ENCODE measurements at regions not wholly inside any gene's neighbourhood (a gene's known extent, or its start where the extent isn't known, plus 50 kb on each side); places are given as distances from the start of the nearest gene placed in this dataset.

DNA sequence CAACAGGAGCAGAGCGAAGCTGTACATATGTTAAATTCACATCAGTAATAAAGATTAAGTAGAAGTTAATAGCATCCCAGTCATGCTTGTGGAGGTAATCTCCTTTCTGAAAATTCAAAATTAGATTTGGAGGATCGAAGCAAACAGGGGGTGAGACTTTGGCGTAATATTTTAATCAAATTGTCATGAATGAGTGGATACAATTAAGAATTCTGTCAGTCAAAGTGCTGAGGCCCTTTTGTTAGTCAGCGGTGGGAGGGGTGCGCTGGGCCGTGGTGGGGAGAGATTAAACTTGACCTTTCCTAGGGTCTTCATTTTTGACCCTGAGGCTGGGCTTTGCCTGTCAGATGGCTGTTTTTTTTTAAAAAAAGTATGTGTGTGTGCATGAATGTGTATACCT lies 226.7 kb downstream of the VRK1 start:
- no peaks in the 10 kb centered on the region for H3K4me1 ChIP-seq
- TF ChIP-seq, protein P1, sequence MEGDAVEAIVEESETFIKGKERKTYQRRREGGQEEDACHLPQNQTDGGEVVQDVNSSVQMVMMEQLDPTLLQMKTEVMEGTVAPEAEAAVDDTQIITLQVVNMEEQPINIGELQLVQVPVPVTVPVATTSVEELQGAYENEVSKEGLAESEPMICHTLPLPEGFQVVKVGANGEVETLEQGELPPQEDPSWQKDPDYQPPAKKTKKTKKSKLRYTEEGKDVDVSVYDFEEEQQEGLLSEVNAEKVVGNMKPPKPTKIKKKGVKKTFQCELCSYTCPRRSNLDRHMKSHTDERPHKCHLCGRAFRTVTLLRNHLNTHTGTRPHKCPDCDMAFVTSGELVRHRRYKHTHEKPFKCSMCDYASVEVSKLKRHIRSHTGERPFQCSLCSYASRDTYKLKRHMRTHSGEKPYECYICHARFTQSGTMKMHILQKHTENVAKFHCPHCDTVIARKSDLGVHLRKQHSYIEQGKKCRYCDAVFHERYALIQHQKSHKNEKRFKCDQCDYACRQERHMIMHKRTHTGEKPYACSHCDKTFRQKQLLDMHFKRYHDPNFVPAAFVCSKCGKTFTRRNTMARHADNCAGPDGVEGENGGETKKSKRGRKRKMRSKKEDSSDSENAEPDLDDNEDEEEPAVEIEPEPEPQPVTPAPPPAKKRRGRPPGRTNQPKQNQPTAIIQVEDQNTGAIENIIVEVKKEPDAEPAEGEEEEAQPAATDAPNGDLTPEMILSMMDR (IDR thresholded peaks at IDR 0.05), result no peak
- TF ChIP-seq POLR2AphosphoS5 (IDR thresholded peaks at IDR 0.05), result no peak
- TF ChIP-seq EP300 (IDR thresholded peaks at IDR 0.05), result no peak
- no peak for TF ChIP-seq POLR2A (IDR thresholded peaks at IDR 0.05)
- no peak overlapping the region for H3K4me3 ChIP-seq
- H3K27ac ChIP-seq, result no peak overlapping the region
- 66 to 77% methylated on average over 6 of the region's 6 CpGs for WGBS, 2 donors (ENCODE audit: low coverage in 1 of 2)
- no peaks in the 10 kb centered on the region for H3K36me3 ChIP-seq
- H3K27me3 ChIP-seq, result peaks cover 33% of the 10 kb centered on the region
- H3K9me3 ChIP-seq, result no peaks in the 10 kb centered on the region
- ATAC-seq, result no peak

DNA sequence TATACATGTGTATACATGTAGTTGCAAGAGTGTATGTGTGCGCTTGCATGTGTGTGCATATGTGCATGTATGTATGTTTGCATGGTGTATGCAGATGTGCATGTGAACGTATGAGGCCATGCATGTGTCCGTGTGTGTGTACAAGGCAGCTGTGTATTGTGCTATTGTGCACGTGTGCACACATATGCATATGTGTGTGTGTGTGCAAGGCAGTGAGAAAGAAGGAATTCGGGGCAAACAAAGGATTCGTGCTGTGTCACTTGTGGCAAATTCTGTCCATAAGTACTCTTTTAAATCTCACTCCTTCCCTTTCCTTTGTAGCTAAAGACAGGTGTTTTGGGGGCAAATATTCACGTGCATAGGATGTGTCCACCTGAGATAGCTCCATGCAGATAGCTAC lies 227.1 kb downstream of the VRK1 start:
- H3K36me3 ChIP-seq, result no peaks in the 10 kb centered on the region
- no peaks in the 10 kb centered on the region for H3K4me1 ChIP-seq
- TF ChIP-seq EP300 (IDR thresholded peaks at IDR 0.05) (no peak), POLR2AphosphoS5 (IDR thresholded peaks at IDR 0.05) (no peak), POLR2A (IDR thresholded peaks at IDR 0.05) (no peak)
- TF ChIP-seq, protein P1 (IDR thresholded peaks at IDR 0.05), result no peak
- H3K9me3 ChIP-seq, result no peaks in the 10 kb centered on the region
- 85% methylated on average over 5 to 7 of the region's 7 CpGs for WGBS, 2 donors (ENCODE audit: low coverage in 1 of 2)
- H3K27ac ChIP-seq, result no peak overlapping the region
- H3K27me3 ChIP-seq, result peaks cover 37% of the 10 kb centered on the region
- ATAC-seq, result no peak
- H3K4me3 ChIP-seq, result no peak overlapping the region

DNA sequence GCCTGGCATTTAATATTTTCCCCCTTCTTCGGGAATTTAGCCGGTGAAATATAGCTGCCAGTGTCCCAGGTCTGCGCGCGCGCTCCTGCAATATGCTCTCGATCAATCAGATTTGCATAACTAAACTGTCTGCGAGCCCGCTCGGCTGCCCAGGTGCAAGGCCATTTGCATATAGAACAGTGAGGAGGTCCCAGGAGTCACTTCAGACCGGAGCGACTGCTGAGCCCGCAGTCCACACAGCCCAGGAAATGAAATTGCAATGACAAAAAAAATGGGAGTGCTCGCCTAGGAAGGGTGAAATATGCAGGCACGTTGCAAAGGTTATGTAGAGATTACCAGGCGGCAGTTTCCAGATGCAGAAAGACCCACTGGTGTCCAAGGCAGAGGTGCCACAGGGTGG lies 228.5 kb downstream of the VRK1 start:
- Histone ChIP-seq H3K27me3 (peaks cover 42% of the 10 kb centered on the region), H3K9me3 (no peaks in the 10 kb centered on the region), H3K4me3 (no peak overlapping the region), H3K27ac (no peak overlapping the region), H3K4me1 (no peaks in the 10 kb centered on the region), H3K36me3 (no peaks in the 10 kb centered on the region)
- WGBS, 2 donors (ENCODE audit: low coverage in 1 of 2), result 13 to 31% methylated on average over 5 to 8 of the region's 16 CpGs
- no peak for TF ChIP-seq POLR2AphosphoS5 (IDR thresholded peaks at IDR 0.05)
- TF ChIP-seq, protein P1 (IDR thresholded peaks at IDR 0.05), result no peak
- no peak for TF ChIP-seq POLR2A (IDR thresholded peaks at IDR 0.05)
- no peak for TF ChIP-seq EP300 (IDR thresholded peaks at IDR 0.05)
- ATAC-seq, result no peak

DNA sequence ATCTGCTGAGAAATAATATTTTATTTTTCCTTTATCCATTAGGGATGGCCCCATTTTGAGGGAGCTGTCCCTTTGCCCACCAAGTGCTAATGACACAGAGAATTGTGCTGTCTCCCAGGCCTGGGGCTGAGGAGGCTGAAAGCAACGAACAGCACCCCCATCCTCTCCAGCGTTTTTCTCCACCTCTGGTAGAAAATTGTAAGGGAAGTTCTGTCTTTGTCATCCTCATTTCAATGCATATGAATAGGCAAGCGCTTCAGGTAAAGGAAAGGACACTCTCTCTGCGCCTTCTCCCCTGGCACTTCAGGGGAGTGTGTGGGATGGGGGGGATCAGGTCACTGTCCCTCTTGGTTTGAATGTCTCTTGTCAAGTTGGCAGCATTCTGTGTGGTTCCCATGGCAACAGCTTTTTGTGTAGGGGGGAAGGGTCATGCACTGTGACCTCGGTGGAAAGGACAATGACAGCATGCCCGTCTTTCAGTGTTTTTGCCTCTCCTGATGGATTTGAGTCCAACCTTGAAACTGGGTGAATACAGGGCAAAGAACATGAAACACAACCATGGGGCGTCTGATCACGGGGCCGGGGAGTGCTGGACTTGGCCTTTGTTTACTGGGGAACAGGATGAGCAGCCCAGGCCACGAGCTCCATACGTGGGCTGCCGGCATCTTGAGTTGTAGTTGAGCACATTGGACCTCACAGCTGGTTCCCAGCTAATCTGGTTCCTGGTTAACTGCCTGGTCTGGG lies 230.2 kb downstream of the VRK1 start:
- Histone ChIP-seq H3K4me3 (no peak overlapping the region), H3K27ac (no peak overlapping the region), H3K27me3 (peaks cover 59% of the 10 kb centered on the region), H3K4me1 (no peaks in the 10 kb centered on the region), H3K9me3 (peaks cover 0 to 8% (median 0%) of the 10 kb centered on the region in 3 donors), H3K36me3 (no peaks in the 10 kb centered on the region)
- 38 to 73% methylated on average over 6 to 8 of the region's 12 CpGs for WGBS, 2 donors (ENCODE audit: low coverage in 1 of 2)
- no peak for TF ChIP-seq EP300 (IDR thresholded peaks at IDR 0.05)
- TF ChIP-seq POLR2A (IDR thresholded peaks at IDR 0.05), result no peak
- TF ChIP-seq POLR2AphosphoS5 (IDR thresholded peaks at IDR 0.05), result no peak
- ATAC-seq, result no peak

DNA sequence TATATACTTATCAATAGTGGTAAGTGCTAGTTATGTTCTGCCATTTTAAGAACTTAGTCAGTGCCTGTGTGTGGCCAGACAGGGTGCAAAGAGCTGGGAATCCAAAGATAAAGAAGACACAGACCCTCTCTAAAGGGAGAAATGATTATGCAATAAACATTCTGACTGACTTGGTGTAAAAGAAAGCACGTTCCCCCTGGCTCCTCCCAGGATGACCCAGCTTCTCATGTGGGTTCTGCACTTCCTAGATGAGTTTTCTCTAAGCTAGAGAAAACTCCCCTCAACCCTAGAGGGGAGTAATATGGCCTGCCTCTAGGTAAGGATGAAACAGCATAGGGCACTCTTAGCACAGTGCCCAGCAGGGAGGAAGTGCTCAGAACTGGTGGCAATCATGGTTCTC lies 231.2 kb downstream of the VRK1 start:
- no peaks in the 10 kb centered on the region for H3K36me3 ChIP-seq
- no peak for TF ChIP-seq POLR2AphosphoS5 (IDR thresholded peaks at IDR 0.05)
- TF ChIP-seq EP300 (IDR thresholded peaks at IDR 0.05), result no peak
- TF ChIP-seq, protein P1 (IDR thresholded peaks at IDR 0.05), result no peak
- TF ChIP-seq POLR2A (IDR thresholded peaks at IDR 0.05), result no peak
- no peak overlapping the region for H3K4me3 ChIP-seq
- 7 to 13% methylated on average over 1 of the region's 1 CpG for WGBS, 2 donors (ENCODE audit: low coverage in 1 of 2)
- peaks cover 0 to 8% (median 0%) of the 10 kb centered on the region in 3 donors for H3K9me3 ChIP-seq
- ATAC-seq, result no peak
- no peak overlapping the region for H3K27ac ChIP-seq
- H3K4me1 ChIP-seq, result peaks cover 0 to 5% (median 0%) of the 10 kb centered on the region in 3 donors
- H3K27me3 ChIP-seq, result peaks cover 67% of the 10 kb centered on the region
